ENCODE measurements at regions not wholly inside any gene's neighbourhood (a gene's known extent, or its start where the extent isn't known, plus 50 kb on each side); places are given as distances from the start of the nearest gene placed in this dataset.

DNA sequence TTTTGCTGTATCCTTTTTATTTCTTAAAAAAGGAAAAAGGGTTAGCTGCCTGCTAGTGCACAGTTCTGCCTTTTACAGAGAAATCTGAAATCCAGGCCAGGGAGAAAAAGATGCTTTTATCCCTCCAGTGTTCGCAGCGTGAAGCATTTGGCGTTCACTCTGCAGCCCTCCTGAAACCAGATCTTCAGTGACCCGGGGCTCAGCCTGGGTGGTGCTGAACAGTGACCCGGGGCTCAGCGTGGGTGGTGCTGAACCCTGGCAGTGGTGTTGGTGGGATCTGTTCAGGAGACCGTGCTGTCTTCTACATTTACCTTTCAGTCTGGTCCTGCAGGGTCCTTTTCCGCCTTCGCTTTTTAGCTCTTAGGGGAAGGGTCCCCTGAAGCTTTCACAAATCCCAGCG lies 164.7 kb upstream of the KLF6 start:
- H2BK12ac ChIP-seq (ENCODE audit: insufficient read length, low read depth, low read length): no peak overlapping the region
- peaks cover 3 to 4% of the 10 kb centered on the region in 2 experiments; a peak in 3 of 5 replicates for H3K9me3 Mint-ChIP-seq
- no peaks in the 10 kb centered on the region for H3K9me3 ChIP-seq (ENCODE audit: control insufficient read depth, low read depth, low read length)
- peak overlapping the region; percentile 62 for H2BK20ac ChIP-seq (ENCODE audit: low read depth, low read length, poor library complexity, severe bottlenecking)
- no peak overlapping the region for H3K9ac ChIP-seq (ENCODE audit: extremely low read depth, insufficient read length, low read length)
- peak overlapping the region in 1 of 3 experiments; percentile 76; a peak in 1 of 7 replicates for H3K27ac Mint-ChIP-seq
- no peak for DNase-seq
- H3K56ac ChIP-seq (ENCODE audit: insufficient read length, low read depth, low read length): no peak overlapping the region
- no peaks in the 10 kb centered on the region; the same call in 1 of the 2 replicates for H3K27me3 Mint-ChIP-seq (ENCODE audit: low read depth)
- H3K79me1 ChIP-seq (ENCODE audit: insufficient read depth, low read depth, low read length, poor library complexity, severe bottlenecking): no peaks in the 10 kb centered on the region
- no peak overlapping the region for H2BK15ac ChIP-seq (ENCODE audit: low read depth, low read length)
- no peak overlapping the region for H3K4ac ChIP-seq (ENCODE audit: low read depth, low read length)
- H3K4me2 ChIP-seq (ENCODE audit: insufficient read depth, insufficient read length, low read length): no peak overlapping the region
- H3K18ac ChIP-seq (ENCODE audit: insufficient read length, low read depth, low read length): no peak overlapping the region
- H4K91ac ChIP-seq (ENCODE audit: insufficient read length, low read depth, low read length): no peak overlapping the region
- H3K23me2 ChIP-seq (ENCODE audit: insufficient read length, low read depth, low read length, poor library complexity, severe bottlenecking): no peaks in the 10 kb centered on the region
- H4K8ac ChIP-seq (replicated peaks; ENCODE audit: insufficient read length, low read depth, low read length): no peak overlapping the region
- H3K23ac ChIP-seq (ENCODE audit: insufficient read length, low read depth, low read length): no peak overlapping the region
- WGBS (ENCODE audit: extremely low coverage, insufficient read length, low lambda C conversion rate): no CpG with 5 or more reads among the region's 10 CpGs
- H2BK120ac ChIP-seq (ENCODE audit: low read depth, low read length, poor library complexity, severe bottlenecking): no peak overlapping the region
- H3K4me3 Mint-ChIP-seq: no peak overlapping the region
- no peaks in the 10 kb centered on the region for H3K4me1 ChIP-seq (ENCODE audit: insufficient read depth, low read length)
- TF ChIP-seq, protein P1, sequence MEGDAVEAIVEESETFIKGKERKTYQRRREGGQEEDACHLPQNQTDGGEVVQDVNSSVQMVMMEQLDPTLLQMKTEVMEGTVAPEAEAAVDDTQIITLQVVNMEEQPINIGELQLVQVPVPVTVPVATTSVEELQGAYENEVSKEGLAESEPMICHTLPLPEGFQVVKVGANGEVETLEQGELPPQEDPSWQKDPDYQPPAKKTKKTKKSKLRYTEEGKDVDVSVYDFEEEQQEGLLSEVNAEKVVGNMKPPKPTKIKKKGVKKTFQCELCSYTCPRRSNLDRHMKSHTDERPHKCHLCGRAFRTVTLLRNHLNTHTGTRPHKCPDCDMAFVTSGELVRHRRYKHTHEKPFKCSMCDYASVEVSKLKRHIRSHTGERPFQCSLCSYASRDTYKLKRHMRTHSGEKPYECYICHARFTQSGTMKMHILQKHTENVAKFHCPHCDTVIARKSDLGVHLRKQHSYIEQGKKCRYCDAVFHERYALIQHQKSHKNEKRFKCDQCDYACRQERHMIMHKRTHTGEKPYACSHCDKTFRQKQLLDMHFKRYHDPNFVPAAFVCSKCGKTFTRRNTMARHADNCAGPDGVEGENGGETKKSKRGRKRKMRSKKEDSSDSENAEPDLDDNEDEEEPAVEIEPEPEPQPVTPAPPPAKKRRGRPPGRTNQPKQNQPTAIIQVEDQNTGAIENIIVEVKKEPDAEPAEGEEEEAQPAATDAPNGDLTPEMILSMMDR (conservative IDR thresholded peaks at IDR 0.05): no peak
- H3K4me1 Mint-ChIP-seq: peaks cover 11 to 21% of the 10 kb centered on the region in 2 experiments
- no peaks in the 10 kb centered on the region for H4K20me1 ChIP-seq (ENCODE audit: control insufficient read depth, insufficient read depth, insufficient read length)
- no peak overlapping the region for H2AK5ac ChIP-seq (ENCODE audit: insufficient read length, low read length)
- no peak overlapping the region for H3T11ph ChIP-seq (ENCODE audit: low read length)
- H3K79me2 ChIP-seq (ENCODE audit: insufficient read depth, low read length): no peaks in the 10 kb centered on the region
- peak overlapping the region; percentile 20; the same call in 1 of the 2 replicates for H3K14ac ChIP-seq (ENCODE audit: insufficient read depth, low read length)
- H2BK5ac ChIP-seq (ENCODE audit: insufficient read length, low read length): no peak overlapping the region
- H4K5ac ChIP-seq (ENCODE audit: insufficient read length, low read depth, low read length): no peak overlapping the region
- H2AFZ ChIP-seq (ENCODE audit: low read length): no peak overlapping the region
- no peaks in the 10 kb centered on the region; a peak in 1 of 7 replicates for H3K36me3 Mint-ChIP-seq (ENCODE audit: insufficient read depth in 1 of 3, low read depth in 3 of 3)
- H3K27me3 ChIP-seq (ENCODE audit: insufficient read depth, low read length): no peaks in the 10 kb centered on the region
- no peak overlapping the region for H3K27ac ChIP-seq (ENCODE audit: insufficient read length, low read depth, low read length)
